Right forelimb (tissue), 1 donor: ENCODE measurements at regions not wholly inside any gene's neighbourhood (a gene's known extent, or its start where the extent isn't known, plus 50 kb on each side); places are given as distances from the start of the nearest gene placed in this dataset.

ENCODE experiments used
- DNase-seq: peaks from one replicate; pipeline ENCODE4 v3.0.0-alpha.2; 2018

DNA sequence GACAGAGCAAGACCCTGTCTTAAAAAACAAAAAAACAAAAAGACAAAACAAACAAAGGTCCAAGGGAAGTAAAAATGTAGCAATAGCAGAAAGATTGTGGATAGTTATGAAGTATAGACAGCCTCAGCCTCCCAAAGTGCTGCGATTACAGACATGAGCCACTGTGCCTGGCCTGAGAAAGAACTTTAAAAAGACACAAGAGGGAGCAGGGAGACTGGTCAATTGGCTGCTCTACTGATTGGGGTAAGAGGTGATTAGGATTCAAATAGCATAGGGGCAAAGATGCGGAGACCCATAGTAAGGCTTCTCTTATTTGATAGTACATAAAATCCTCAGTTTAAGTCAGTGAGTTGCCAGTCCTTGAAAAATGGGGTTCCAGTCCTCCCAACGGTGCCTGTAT is 518.2 kb upstream of the GOT2 start:
- DNase-seq: no peak

DNA sequence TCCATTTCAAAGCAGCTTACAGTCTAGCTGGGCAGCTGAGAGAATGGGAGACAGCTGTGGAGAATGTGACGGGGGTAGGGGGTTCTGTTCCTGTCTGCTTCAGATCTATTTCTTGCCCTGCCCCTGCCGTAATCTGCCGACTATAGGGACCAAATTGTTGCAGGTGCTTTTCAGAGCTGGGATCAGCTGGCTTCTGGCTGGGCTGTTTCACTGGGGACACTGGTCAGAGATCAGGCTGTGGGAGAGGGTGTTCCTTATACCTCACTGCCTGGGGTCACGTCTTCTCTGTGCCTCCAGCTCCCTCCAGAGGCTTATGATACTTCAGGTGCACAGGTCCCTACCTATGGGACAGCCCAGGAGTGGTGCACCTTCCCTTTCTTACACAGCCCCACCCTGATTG is 514.9 kb upstream of the GOT2 start:
- no peak for DNase-seq

DNA sequence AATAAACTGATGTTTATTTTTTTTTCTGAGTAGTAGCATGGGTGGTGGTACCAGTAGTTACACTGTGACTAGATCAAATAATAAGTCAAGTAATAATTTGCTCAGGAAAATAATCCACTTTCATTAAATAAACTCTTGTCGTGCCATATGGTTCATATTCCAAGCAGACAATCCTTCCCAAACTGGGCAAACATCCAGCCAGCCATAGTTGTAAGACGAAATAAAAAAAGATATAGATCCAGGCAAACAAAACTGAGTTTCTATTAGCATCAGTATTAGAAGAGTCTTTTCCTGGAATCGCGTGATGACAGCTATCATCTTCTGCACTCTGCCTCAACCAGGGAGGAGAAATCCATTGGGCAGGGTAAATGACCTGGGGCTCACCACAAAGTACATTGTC is 508.4 kb upstream of the GOT2 start:
- no peak for DNase-seq

DNA sequence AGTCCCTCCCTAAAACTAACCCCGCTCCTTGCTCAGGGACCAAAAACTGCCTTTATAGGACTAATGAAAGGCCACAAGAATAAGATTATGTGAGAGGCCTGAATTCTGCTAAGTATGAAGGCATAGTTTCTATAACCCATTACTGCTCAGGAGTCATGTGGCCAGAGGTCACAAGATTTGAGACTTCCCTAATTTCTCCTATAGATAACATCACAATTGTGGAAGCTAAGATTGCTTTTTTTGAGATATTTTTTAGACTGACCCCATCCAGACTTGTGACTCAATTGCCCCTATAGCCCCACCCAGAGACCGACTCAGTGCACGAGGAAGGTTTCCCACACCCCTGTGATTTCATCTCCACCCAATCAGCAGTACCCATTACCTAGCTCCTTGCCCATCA is 504.1 kb upstream of the GOT2 start:
- DNase-seq: no peak

DNA sequence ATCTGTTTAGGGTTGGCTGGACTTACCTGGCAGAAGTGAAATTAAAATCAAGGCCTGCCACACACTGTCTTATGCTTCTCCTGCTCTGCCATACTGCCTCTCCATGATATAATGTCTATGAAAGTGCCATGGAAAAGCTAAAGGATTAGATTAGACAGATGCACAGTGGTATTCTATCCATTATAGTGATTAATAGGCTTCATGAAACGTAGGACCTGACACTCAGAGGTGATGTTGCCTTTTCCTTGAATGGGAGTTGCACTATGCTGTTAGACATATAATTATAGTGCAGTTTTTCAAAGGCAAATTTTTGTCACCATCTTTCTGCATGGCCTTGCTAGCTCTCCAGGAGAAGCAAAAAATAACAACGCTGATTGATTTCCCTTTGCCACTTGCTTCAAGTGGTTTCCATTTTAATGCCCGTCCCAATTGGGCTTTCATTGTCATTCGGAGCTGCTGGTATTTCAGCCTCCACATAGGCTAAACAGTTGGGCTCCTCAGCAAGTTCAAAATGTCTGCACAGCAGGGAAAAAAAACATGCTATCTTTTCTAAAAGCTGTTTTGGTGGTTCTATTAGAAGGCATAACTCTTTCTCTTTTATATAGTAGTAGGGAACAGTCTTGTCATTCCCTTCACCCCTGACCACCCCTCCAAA is 502.8 kb upstream of the GOT2 start:
- no peak for DNase-seq

DNA sequence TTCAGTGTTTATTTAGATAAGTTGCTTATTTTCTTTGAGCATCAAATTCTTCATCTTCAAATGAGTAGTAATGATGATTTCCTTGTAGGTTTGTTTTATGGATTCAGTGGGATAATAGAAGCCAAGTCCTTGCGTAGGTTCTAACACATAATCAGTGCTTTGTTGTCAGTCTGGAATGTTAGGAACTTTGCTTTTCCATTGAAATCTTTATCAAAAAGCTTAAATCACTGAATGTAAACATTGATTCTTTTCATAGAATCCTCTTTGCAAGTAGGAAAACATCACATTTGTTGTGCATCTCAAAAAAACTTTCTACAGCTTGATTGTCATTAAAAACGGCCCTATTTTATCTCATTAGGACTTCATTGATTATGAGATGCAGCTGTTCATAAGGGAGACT is 490.3 kb upstream of the GOT2 start:
- no peak for DNase-seq

DNA sequence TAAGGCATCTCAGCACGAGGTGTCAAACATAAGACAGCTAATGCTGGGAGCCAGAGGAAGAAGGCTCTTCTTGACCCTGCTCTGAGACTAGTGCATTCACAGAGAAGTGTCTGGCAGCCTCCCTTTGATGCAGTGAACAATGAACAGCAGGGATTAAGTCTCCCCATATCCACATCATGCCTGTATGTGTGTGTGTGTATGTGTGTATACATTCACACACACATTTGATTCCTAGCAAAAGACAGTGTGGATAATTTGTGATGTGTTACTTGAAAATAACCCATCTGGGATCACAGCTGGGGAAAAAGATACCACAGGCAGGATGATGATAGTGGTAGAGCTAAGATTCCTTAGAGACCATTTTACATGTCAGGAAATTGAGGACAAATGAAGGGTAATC is 485.9 kb upstream of the GOT2 start:
- DNase-seq: no peak

DNA sequence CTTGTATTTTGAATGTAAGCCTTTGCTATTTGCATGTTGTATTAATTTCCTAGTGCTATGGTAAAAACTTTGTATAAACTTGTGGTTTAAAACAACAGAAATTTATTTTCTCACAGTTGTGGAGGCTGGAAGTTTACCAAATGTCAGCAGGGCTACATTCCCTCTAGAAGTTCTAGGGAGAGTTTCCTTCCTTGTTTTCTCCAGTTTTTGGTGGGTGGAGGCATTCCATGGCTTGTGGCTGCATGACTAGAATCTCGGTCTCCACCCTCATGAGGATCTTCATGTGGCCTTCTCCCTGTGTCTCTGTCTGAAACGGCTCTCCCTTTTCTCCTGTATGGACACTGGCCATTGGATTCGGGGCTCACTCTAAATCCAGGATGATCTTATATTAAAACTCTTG is 482.2 kb upstream of the GOT2 start:
- DNase-seq: no peak

DNA sequence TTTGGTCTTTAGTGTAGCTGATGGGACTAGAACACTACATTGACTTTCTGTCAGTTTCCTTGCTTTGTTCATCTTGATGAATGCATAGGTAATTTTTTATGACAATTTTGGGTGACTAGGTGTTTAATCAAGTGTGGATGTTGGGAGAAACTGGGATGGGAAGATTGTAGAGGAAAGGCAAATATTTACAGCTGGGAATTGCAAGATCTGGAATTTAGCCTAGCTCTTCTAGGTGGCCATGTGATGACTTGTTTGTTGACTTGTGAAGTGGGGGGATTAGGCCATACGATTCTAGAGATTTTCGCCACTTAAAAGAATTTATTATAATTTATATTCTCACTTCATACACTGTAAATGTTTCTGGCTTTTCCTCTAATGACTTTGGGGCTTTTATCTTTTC is 480.3 kb upstream of the GOT2 start:
- no peak for DNase-seq

DNA sequence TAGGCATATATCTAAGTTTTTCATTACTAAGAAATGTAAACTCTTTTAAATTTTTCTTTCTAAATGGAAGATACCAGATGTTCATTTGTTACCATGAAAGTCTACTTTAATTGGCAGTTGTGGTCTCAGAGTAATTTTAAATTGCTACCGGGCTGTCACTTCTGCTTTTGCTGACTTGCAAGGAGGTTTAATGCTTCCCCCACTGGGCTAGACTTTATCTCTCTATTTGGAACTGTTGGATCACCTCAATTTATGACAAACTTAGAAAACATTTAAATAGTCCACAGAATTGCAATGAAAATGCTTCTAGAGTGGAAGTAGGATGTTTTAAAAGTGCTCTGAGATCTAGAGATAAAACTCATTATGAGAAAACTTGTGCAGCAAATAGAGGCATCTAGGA is 479.8 kb upstream of the GOT2 start:
- DNase-seq: no peak

DNA sequence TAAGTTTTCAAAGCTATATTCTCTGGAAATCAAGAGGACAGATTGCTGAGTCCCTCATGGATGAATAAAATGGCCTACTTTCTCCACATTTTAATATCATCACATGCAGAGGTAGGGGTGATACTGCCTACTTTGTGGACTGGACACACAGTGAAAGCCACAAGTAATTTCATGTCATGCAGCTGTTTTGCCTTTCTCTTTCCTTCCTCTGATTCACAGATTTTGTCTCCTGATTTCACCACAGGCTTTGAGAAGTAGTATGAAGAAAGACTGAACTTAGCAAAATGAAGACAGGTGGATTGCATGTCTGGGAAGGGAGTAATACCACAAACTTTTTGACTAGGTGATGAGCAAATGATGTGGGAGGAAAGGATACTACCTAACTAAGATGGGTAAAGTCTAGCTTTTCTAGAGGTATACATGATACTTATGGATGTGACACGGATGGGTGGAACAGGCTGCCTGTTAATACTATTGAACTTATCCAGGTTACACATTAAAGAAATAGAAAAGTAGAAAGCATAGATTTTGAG is 478.4 kb upstream of the GOT2 start:
- DNase-seq: no peak

DNA sequence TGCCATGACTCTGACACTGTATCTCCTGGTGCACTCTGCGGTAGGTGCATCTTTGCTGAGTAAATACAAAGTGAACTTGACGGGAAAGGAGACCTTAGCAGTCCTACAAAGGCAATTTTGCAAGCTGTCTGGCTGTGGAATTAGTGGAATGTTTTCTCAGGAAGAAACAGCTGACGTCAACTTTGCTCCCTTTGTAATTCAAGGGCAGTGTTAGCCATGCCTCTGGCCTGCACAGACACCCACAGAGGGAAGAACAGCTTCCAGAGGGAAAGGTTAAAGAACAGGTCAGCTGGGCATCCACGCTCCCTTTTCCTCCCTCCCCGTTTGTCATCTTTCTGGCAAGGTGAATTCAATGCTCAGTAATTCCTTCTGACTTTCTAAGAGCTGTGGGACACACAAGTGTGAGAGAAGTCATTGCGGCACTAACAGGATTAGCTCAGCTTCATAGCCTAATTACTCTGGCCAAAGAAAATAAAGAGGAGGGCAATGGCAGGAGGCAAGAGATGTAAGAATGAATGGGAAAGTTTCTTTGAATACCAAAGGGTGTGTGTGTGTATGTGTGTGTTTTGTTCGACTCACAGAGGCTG is 476.9 kb upstream of the GOT2 start:
- DNase-seq: no peak

DNA sequence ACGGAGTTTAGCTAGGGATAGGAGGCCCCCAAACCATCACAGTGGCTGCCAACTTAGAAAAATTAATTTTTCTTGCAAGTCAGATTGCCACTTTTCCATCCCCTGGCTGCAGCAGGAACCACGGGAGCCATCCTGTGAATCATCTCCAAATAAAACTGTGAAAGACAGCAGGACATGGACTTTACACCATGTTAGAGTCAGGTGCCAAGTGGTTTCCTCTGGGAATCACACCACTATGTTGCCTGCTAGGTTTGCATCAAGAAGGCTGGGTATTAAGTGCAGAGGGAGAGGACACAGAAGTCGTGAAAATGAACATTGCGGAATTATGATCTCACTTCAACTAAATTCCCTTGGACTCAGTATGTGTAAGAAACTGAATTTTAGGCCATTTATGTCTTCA is 471.3 kb upstream of the GOT2 start:
- no peak for DNase-seq

DNA sequence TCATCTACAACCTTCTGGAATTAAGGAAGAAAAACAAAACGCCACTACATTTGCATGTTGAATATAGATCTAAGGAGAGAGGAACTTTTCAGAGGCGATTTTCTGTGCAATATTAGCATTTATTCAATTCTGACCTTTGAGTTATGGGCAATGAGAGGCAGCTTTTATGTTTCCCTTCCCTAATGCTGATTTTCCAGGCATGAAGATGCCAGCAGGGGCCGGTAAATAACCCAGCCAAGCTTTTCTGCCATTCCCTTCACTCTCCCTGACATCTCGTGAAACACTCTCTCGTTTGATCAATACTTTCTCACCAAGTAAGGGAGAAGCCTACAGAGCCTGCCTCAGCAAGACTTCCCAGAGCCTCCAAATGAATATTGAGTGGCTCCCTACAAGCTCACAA is 470.5 kb upstream of the GOT2 start:
- no peak for DNase-seq

DNA sequence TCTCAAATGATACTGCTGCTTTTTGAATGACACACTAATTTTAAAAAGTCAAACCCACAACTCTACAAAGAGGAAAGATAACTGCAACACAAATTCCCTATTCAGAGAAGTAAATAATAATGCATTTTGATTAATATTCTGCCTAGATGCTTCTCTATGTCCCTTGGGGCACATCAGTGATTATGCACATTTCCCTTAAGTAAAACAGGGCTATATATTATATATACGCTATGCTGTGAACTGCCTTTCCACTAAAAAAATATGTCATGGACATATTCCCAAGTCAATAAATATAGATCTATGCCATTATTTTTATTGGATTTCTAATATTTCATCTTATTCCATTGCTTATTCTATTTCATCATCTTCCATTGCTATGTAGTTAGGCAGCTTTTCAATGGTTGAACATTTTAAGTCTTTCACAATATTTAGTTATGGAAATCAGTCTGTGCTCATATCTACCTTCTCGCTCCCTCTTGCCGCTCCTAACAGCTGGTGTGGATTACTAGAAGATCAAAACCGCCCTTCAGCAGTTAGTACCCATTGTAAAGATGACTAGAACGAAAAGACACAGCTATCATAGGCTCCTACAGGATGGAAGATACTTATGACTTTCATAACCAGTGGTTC is 468.2 kb upstream of the GOT2 start:
- DNase-seq: no peak

DNA sequence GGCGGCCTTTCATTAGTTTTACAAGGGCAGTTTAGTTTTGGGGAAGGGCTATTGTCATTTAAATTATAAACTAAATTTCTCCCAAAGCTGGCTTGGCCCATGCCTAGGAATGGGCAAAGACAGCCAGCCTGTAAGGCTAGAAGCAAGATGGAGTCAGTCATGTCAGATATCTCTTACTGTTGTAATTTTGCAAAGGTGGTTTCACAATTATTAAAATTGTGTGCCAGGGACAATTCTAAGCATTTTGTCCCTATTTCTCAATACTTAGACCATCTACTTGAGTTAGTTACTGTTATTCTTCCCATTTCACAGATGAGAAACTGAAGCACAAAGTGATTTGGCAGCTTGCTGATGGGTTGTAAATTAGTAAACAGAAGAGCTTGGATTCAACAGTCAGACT is 467.7 kb upstream of the GOT2 start:
- no peak for DNase-seq

DNA sequence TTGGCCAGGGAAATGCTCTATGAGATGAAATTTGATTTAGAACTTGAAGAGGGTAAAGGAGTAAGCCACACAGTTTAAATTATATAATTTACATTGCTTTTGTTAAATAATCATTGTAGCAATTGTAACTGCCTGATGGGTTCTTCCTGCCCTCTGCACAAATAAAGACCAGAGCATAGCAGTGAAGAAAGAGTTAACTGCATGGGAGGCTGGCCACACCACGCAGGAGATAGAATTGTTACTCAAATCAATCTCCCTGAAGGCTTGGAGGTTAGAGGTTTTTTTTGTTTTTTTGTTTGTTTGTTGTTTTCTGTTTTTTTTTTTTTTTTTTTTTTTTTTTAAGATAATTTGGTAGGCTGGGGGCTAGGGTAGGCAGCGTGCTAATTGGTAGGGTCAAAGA is 467.0 kb upstream of the GOT2 start:
- DNase-seq: no peak

DNA sequence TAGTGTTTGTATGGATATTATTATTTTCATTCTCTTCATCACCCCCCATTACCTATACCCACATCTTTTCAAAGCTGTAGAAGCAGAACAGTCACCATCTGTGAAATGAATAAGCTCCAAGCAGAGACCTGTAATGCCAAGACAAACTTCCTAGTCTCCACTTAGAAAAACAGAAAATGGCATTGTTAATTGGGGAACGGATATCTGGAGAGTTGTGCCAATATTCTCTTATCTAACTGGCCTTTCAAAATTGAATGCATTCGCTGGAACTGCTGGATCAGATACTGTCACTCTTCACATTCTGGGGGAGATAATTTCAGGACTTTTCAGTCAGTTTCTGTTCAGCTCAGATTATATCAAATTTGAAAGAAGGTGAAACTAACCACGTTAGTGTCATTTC is 464.4 kb upstream of the GOT2 start:
- no peak for DNase-seq

DNA sequence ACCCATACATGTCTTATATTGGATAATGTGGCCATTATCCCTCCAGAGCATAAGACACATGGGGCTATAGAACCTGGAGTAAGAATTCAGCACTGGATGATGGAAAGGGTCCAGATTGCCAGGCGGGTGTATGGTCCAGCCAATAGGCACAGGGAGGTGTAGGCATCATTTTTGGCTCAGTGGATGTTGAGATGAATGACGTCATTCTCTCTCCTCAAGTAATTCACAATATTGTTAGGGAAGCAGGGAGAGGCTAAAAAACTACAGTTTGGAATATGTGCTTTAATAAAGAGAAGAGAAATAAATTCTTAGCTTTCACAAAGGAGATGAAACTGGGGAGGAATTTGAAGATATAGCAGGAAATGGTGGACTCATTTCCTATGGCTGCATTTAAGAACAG is 461.1 kb upstream of the GOT2 start:
- DNase-seq: no peak

DNA sequence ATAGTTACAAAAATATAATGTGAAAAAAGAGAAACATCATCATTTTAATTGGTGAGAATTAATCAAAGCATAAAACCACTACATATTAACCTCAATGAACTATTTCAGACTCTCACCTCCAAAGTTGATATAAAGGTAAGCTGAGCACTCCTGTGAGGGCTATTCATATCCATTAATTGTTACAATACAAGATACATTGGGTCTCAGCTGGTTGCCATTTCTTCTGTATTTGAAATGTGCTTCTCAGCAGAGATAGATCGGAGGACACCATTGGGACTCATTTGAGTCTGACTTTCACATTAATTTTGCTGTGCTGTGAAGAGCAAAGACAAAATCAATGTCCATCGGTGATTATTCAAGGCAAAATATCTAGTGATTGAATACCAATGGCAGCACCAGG is 459.5 kb upstream of the GOT2 start:
- DNase-seq: no peak

DNA sequence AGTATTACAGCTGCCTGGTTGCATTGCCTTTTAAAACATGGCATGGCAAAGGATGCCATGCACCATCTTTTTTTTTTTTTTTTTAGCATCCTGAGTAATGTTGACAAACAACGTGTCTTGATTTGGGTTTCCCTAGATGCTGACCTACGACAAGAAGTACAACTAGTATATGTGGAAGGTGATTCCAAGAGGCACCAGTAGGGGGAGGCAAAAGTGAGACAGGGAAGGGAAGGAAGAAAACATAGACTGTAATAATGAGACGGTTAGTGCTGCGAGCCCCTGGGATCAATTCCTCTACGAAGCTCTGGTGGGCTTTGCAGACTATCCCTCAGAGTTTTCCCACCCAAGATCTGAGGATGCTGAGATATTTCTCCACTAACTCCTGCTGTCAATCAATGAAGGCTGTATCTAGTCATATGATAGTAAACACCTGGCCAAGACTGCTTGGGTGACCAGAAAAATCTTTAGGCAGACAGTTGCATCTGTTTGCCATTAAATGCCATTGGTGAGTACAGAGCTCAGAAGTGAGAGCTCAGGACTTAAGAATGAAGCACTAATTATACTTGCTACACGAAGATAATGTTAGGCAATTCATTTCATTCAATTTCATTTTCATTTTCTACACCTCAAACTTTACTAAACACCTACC is 458.6 kb upstream of the GOT2 start:
- no peak for DNase-seq

DNA sequence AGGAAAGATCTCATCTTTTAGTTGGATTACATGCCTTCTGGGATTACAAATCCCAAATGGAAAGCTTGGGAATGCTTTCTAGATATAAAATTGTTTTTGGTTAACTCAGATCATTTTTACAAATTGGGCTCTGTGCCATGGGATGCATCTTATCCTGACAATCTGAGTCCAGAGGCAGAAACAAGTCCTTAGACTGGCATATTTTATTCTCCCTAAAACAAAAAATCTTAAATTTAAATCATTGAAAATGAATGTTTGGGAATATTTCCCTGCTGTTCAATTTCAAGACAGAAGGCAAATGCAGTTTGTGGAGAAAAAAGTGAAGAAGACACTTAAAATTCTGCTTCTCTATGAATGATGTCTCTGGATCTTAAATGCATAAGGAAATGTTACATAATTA is 456.6 kb upstream of the GOT2 start:
- DNase-seq: no peak

DNA sequence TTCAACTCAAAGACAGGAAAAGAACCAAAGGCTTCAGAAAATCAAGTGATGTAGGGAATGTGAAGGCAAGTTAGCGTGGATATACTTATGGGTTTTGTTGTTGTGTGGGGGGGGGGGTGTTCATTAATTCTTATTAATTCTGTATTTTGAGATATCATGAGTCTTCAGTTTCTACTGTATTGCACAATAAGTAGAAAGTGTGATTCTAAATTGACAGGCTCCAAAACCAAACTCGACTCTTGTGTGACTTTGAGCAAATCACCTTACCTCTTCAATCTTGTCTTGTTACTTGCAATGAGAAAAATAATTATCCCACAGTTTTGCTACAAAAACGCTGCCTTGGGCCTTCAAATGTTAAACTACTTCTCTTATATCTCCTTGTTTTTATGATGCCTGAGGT is 453.9 kb upstream of the GOT2 start:
- DNase-seq: no peak

DNA sequence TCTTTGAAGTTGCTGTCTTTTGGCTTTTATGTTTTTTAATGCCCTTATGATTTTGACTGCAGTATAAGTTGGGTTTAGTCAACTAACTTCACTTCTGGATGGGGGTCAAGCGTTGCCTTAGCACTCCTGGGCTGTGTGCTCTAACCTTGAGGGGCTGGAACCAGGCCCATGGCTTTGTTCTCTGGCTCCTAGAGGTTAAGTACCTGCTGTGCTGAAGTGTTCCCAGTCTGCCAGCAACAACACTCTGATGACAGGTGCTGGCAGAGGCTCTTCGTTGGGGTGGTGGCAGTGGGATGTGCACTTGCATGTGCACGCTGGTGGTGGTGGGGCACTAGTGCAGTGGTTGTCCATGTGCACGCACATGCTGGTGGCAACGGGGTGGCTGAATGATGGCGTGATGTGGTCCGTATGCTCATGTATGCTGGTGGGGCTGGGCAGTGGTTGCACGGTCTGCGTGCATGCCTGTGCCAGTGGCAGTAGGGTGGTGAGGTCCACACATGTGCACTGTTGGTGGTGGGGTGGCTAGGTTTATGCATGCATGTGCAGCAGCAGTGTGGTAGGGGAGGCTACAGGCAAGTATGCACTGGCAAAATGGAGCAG is 447.8 kb upstream of the GOT2 start:
- no peak for DNase-seq
